NCI-H146 (cell line): ENCODE measurements at regions not wholly inside any gene's neighbourhood (a gene's known extent, or its start where the extent isn't known, plus 50 kb on each side); places are given as distances from the start of the nearest gene placed in this dataset.
"Not testable (repeated sequence)": the region's sequence is repeated elsewhere in the genome, so short reads cannot be mapped to it uniquely, and the experiment has no call there.

Source experiments
- DNase-seq: peaks from one replicate; lab custom pipeline; 2025; lab: John Stamatoyannopoulos, UW

- DNase-seq: peak; percentile 39
These were observed 304.5 kb downstream of the CCSER2 start for GRCh38 chr10:84632866-84633265.

- DNase-seq: no peak
These were observed 306.2 kb downstream of the CCSER2 start for GRCh38 chr10:84634636-84635035.

DNA sequence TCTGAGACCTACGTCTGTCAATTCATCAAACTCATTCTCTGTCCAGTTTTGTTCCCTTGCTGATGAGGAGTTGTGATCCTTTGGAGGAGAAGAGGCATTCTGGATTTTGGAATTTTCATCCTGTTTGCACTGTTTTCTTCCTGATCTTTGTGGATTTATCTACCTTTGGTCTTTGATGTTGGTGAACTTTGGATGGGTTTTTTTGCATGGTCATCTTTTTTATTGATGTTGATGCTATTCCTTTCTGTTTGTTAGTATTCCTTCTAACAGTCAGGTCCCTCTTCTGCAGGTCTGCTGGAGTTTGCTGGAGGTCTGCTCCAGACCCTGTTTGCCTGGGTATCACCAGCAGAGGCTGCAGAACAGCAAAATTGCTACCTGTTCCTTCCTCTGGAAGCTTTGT lies 322.2 kb downstream of the CCSER2 start:
- DNase-seq: not testable (repeated sequence)

GRCh38 chr10:84654671-84655070 lies 326.3 kb downstream of the CCSER2 start:
- DNase-seq: no peak

DNA sequence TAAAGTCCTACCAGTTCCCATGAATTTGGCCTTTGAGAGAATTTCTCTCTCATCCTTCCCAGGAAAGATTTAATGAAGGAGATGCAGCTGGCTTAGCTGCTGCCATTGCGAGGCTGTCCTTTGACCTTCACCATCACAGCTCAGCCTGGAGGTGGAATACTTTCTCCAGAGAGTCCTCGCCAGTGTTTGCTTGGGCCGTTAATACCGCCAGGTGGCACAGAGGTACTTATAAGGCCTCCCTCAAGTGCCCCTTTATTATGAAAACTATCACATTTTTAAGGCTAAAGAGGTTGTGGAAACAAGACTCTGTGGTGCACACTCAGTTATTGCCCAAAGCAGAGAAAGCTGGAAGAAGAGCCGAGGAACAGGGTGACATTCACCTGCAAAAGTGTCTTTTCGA lies 330.6 kb downstream of the CCSER2 start:
- DNase-seq: no peak

GRCh38 chr10:84659497-84660439 lies 331.4 kb downstream of the CCSER2 start:
- DNase-seq: no peak

GRCh38 chr10:84660450-84661159 lies 332.2 kb downstream of the CCSER2 start:
- no peak for DNase-seq

GRCh38 chr10:84665211-84665610 lies 336.8 kb downstream of the CCSER2 start:
- no peak for DNase-seq

- DNase-seq: peak; percentile 29
These were observed 337.6 kb downstream of the CCSER2 start for GRCh38 chr10:84665883-84666463.

DNA sequence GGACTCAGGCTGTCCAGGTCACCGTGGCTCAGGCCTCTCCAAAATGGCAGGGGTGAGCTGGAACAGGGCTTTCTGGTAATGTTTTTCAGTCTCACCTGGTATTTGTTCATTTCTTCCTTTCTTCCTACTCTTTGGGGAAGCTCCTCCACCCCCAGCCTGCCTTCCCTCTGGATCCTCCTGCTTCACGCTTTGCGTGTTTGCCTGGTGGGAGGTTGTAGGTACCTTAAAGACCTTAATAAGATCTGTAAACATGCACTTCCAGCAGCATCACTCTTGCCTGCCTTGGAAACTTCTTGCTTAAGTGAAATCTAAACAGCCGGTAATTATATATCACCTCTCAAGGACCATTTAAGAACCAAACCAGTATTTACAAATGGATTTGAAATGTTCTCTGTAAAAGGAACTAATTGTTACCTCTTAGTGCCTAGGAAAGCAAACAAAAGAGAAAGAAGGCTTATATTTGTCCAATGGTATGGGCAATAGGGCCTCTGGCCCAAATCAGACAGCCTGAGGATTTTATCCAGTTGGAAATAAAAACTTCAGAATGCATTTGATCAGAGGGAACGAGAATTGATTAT lies 339.9 kb downstream of the CCSER2 start:
- DNase-seq: no peak

DNA sequence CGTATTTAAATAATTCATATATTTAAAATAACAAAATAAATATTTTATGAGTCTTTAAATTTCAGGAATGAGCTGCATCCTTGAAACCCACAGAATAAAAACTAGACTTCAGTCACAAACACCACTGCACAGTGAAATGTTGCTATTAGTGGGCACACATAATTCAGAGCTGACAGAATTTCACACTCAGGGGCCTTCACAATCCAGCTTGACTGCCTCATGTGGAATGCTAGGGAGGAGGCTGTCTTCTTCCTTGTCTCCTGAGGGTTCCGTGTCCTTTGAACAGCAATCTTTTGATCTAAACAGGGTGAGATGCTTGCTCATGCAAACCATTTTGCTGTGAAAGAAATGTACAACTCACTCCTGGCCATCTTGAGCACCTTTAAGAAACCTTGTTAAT lies 346.7 kb downstream of the CCSER2 start:
- DNase-seq: no peak

DNA sequence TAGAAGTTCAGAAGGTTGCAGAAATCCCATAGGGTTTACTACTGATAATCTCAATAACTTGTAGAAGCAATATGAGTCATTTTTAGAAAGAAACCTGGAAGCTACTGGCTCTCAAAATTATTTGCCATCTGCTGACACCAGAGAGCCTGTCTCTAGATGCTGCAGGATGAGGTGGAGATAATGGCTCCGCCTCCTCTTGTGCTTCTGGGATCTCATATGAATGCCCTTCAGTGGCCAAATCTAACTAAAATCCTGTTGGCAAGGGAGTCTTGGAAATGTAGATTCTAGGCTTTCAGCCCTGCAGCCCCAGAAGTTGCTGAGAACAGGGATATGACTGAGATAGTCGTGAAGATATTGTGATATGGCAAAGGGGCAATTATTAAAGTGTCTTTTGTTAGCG lies 348.1 kb downstream of the CCSER2 start:
- DNase-seq: no peak

- DNase-seq: no peak
These were observed 353.4 kb downstream of the CCSER2 start for GRCh38 chr10:84681781-84682180.

DNA sequence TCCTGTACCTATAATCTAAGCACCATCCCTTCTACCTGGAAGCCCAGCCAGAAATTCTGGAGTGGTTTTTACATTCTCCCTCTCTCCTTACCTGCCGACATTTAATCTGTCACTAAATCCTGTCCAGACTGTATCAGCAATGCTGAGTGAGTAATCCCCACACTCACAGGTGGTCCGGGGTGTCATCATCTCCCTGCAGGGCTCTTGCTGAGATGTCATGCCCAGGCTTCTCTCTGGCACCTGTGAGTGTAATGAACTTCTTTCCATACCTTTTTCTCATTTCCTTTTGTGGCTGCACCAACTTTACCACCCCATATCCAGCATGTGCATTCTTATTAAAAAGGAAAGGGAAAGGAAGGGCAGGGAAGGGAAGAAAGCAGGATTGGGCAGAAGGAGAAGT lies 355.2 kb downstream of the CCSER2 start:
- DNase-seq: no peak

GRCh38 chr10:84683980-84684740 lies 355.8 kb downstream of the CCSER2 start:
- no peak for DNase-seq

DNA sequence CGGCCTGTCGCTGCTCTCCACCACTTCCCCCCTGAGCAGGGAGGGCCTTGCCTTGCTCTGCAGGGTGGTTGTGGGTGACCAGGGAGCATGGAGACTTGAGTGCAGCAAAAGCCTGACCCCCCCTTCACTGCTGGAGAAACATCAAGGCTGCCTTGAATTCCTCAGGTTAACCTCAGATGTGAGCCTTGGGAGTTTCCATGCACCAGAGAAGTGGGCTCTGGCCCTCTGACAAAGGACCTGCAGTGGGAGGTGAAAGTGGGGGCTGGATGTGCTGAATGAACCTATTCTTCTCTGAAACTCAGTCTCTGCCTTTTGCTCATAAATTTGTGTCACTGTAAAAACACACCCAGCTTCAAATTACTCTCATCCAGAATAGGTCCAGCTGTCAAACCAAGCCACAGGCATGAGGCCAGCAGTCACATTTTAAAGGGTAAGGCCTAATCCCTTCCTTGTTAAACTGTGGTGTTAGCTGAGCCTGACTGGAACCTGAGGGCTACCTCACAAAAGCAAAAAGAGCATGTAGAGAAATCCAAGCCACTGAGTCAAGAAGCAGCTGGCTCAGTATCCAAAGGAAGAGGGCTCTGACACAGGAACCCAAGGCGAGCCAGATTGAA lies 356.8 kb downstream of the CCSER2 start:
- DNase-seq: no peak

- DNase-seq: no peak
These were observed 364.6 kb downstream of the CCSER2 start for GRCh38 chr10:84693006-84693405.

GRCh38 chr10:84695902-84696301 lies 367.5 kb downstream of the CCSER2 start:
- no peak for DNase-seq

DNA sequence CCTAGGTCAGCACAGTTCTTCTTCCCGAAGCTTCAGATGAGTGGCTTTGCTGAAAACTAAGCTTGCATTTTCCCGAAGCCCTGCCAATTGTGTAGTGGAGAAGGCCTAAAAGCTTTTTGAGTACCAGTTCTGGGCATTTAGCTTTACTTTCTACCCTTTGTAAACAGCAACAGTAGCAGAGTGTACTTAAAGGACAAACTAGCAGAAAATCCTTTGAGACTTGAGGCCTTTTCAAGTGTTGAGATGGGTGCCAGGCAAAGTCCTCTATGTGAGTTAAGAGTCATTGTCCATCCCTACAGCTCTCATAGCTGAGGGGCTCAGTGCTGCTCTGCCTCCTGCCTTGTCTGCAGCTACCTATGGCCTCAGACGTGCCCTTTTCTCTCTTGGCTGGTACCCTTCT lies 368.2 kb downstream of the CCSER2 start:
- no peak for DNase-seq

DNA sequence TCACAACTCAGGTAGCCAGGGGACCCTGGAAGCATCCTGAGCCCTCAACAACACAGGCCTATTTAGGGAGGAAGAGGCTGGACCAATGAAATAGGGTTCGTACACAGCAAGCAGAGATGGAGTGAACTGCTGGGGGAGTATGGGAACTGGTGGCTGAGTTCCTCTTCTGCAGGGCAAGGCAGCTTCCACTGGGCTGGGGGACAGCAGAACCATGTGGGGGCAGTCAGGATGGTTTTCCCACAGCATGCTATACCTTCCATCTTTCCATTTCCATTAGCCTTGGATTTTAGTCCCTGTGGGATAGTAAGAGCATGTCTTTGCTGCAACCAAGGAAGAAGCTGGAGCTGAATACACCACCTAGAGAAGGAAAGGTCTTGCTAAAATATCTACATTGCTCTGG lies 370.6 kb downstream of the CCSER2 start:
- DNase-seq: no peak

- no peak for DNase-seq
These were observed 372.4 kb downstream of the CCSER2 start for GRCh38 chr10:84700668-84701369.
